ENCODE measurements at regions not wholly inside any gene's neighbourhood (a gene's known extent, or its start where the extent isn't known, plus 50 kb on each side); places are given as distances from the start of the nearest gene placed in this dataset.
A peak's percentile ranks its signal among the peaks of the same experiment; 100 is the strongest.

- Histone ChIP-seq H3K27ac (ENCODE audit: insufficient read depth, low read length) (no peak overlapping the region), H3K27me3 (ENCODE audit: control insufficient read depth, insufficient read depth, low read length) (no peaks in the 10 kb centered on the region)
- TF ChIP-seq CTCF (conservative IDR thresholded peaks at IDR 0.05 in 1 of 2, IDR thresholded peaks at IDR 0.05 in 1 of 2; ENCODE audit: low read depth in 1 of 2, low read length in 2 of 2) (peak in 1 of 2 donors; percentile 12), EZH2 (IDR thresholded peaks at IDR 0.05; ENCODE audit: low read length, missing control alignments) (no peak)
Measured at GRCh38 chr2:22110244-22110651, 986.5 kb downstream of the TDRD15 start.

GRCh38 chr2:22124003-22124402, 1000.2 kb downstream of the TDRD15 start:
- Histone ChIP-seq H4K20me1 (ENCODE audit: control insufficient read depth, extremely low read depth, insufficient read depth, low read length) (no peaks in the 10 kb centered on the region), H3K27ac (ENCODE audit: insufficient read depth, low read length) (no peak overlapping the region), H2AFZ (ENCODE audit: low read length) (no peak overlapping the region), H3K4me2 (ENCODE audit: extremely low read depth, insufficient read depth, low read length) (no peak overlapping the region), H3K36me3 (ENCODE audit: control insufficient read depth, insufficient read depth, low read length) (no peaks in the 10 kb centered on the region), H3K4me1 (ENCODE audit: control insufficient read depth, extremely low read depth, insufficient read depth, low read length) (no peaks in the 10 kb centered on the region), H3K9ac (ENCODE audit: insufficient read depth, low read length) (no peak overlapping the region), H3K27me3 (ENCODE audit: control insufficient read depth, insufficient read depth, low read length) (no peaks in the 10 kb centered on the region), H3K4me3 (replicated peaks in 1 of 4; ENCODE audit: control extremely low read depth in 1 of 4, insufficient read depth in 1 of 4, low read depth in 3 of 4, low read length in 4 of 4) (no peak overlapping the region), H3K79me2 (ENCODE audit: control insufficient read depth, insufficient read depth, low read length) (no peaks in the 10 kb centered on the region), H3K9me3 (ENCODE audit: control insufficient read depth, insufficient read depth, low read depth, low read length) (no peaks in the 10 kb centered on the region)
- DNase-seq (ENCODE audit: low read depth in 2 of 2), result peak in 1 of 2 donors; percentile 3
- no peak for TF ChIP-seq EZH2 (IDR thresholded peaks at IDR 0.05; ENCODE audit: low read length, missing control alignments)
- peak in 1 of 2 donors; percentile 24 for TF ChIP-seq CTCF (conservative IDR thresholded peaks at IDR 0.05 in 1 of 2, IDR thresholded peaks at IDR 0.05 in 1 of 2; ENCODE audit: low read depth in 1 of 2, low read length in 2 of 2)

More at GRCh38 chr2:22110244-22110651, 986.5 kb downstream of the TDRD15 start:
- no peaks in the 10 kb centered on the region for H4K20me1 ChIP-seq (ENCODE audit: control insufficient read depth, extremely low read depth, insufficient read depth, low read length)
- no peaks in the 10 kb centered on the region for H3K4me1 ChIP-seq (ENCODE audit: control insufficient read depth, extremely low read depth, insufficient read depth, low read length)
- H3K79me2 ChIP-seq (ENCODE audit: control insufficient read depth, insufficient read depth, low read length), result no peaks in the 10 kb centered on the region
- no peak overlapping the region for H3K9ac ChIP-seq (ENCODE audit: insufficient read depth, low read length)
- H2AFZ ChIP-seq (ENCODE audit: low read length), result no peak overlapping the region
- DNase-seq (ENCODE audit: low read depth in 2 of 2), result peak in 1 of 2 donors; percentile 1
- no peak overlapping the region for H3K4me3 ChIP-seq (replicated peaks in 1 of 4; ENCODE audit: control extremely low read depth in 1 of 4, insufficient read depth in 1 of 4, low read depth in 3 of 4, low read length in 4 of 4)
- H3K4me2 ChIP-seq (ENCODE audit: extremely low read depth, insufficient read depth, low read length), result no peak overlapping the region
- no peaks in the 10 kb centered on the region for H3K9me3 ChIP-seq (ENCODE audit: control insufficient read depth, insufficient read depth, low read depth, low read length)
- no peaks in the 10 kb centered on the region for H3K36me3 ChIP-seq (ENCODE audit: control insufficient read depth, insufficient read depth, low read length)

- TF ChIP-seq EZH2 (IDR thresholded peaks at IDR 0.05; ENCODE audit: low read length, missing control alignments) (no peak), CTCF (conservative IDR thresholded peaks at IDR 0.05 in 1 of 2, IDR thresholded peaks at IDR 0.05 in 1 of 2; ENCODE audit: low read depth in 1 of 2, low read length in 2 of 2) (no peak)
- no peak overlapping the region for H3K9ac ChIP-seq (ENCODE audit: insufficient read depth, low read length)
- H3K4me1 ChIP-seq (ENCODE audit: control insufficient read depth, extremely low read depth, insufficient read depth, low read length), result no peaks in the 10 kb centered on the region
- H3K4me2 ChIP-seq (ENCODE audit: extremely low read depth, insufficient read depth, low read length), result no peak overlapping the region
- no peaks in the 10 kb centered on the region for H3K27me3 ChIP-seq (ENCODE audit: control insufficient read depth, insufficient read depth, low read length)
- H3K4me3 ChIP-seq (replicated peaks in 1 of 4; ENCODE audit: control extremely low read depth in 1 of 4, insufficient read depth in 1 of 4, low read depth in 3 of 4, low read length in 4 of 4), result no peak overlapping the region
- H3K79me2 ChIP-seq (ENCODE audit: control insufficient read depth, insufficient read depth, low read length), result no peaks in the 10 kb centered on the region
- H4K20me1 ChIP-seq (ENCODE audit: control insufficient read depth, extremely low read depth, insufficient read depth, low read length), result no peaks in the 10 kb centered on the region
- no peak overlapping the region for H2AFZ ChIP-seq (ENCODE audit: low read length)
- H3K9me3 ChIP-seq (ENCODE audit: control insufficient read depth, insufficient read depth, low read depth, low read length), result no peaks in the 10 kb centered on the region
- H3K27ac ChIP-seq (ENCODE audit: insufficient read depth, low read length), result no peak overlapping the region
- no peak for DNase-seq (ENCODE audit: low read depth in 2 of 2)
- no peaks in the 10 kb centered on the region for H3K36me3 ChIP-seq (ENCODE audit: control insufficient read depth, insufficient read depth, low read length)
Measured at GRCh38 chr2:22126106-22126505, 1002.3 kb downstream of the TDRD15 start.
